Activated CD8-positive, alpha-beta memory T cell treated with anti-CD3 and anti-CD28 coated beads for 24 hours (primary cell): ENCODE measurements at regions not wholly inside any gene's neighbourhood (a gene's known extent, or its start where the extent isn't known, plus 50 kb on each side); places are given as distances from the start of the nearest gene placed in this dataset.

Source experiments
- DNase-seq: peaks from one replicate; pipeline ENCODE4 v3.0.0-alpha.2; 2020

DNA sequence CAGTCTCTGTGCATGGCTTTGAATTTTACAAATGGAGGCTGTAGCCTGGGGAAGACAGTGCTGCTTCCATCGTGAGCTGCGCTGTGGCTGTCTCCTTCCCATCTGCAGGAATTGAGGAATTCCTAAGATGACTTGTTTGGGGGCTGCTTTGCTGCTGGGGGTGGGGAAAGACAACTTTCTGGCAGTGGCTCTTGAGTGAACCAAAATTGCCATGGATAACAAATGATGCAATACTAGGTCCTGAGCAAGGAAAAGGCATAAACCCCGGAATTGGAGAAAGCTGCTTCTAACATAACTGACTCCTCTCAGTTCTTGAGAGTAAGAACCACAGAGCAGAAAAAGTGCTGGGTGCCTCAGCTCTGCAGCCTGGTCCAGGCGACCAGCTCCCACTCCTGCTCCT lies 245.0 kb upstream of the RPL38 start:
- no peak for DNase-seq

DNA sequence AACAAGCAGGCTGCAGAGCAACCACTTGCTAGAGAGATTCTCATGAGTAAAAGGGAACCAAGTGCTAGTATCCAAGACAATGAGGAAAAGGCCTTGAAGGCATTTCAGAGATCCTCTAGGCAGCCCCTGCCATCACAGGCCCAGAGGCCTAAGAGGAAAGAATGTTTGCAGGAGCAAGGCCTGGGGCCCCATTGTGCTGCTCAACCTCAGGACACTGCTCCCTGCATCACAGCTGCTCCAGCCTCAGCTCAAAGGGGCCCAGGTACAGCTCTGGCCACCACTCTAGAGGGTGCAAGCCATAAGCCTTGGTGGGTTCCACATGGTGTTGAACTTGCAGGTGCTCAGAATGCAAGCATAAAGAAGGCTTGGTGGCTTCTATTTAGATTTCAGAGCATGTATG lies 243.0 kb upstream of the RPL38 start:
- DNase-seq: no peak

DNA sequence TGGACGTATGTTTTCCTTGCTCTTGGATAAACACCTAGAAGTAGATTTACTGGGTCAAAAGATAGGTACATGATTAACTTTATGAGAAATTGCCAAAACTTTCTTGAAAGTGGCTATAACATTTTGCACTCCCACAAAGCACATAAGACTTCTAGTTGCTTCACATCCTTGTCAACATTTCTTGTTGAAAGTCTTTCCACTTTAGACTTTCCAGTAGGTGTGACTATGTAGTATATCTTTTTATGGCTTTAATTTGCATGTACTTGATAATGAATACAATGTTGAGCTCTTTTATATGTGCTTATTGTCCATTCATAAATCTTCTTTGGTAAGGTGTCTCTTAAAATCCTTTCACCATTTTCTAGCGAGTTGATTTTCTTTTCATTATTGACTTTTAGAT lies 241.2 kb upstream of the RPL38 start:
- DNase-seq: no peak

DNA sequence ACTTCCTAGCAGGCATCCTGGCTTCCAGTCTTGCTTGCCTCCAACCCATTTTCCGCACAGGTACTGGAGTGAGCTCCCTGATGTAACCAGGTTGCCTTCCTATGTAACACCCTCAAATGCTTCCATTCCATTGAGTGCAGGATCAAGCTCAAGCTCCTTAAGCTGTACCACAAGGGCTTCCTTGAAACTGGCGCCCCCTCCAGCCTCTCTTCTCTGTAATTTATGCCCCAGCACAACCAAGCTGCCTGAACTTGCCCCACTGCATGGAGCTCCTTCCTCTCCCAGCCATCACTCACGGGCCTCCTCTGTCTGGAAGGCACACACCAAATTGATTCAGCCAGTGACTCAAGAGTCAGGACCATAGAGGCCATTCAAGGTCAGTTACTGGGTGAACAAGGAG lies 234.8 kb upstream of the RPL38 start:
- no peak for DNase-seq

DNA sequence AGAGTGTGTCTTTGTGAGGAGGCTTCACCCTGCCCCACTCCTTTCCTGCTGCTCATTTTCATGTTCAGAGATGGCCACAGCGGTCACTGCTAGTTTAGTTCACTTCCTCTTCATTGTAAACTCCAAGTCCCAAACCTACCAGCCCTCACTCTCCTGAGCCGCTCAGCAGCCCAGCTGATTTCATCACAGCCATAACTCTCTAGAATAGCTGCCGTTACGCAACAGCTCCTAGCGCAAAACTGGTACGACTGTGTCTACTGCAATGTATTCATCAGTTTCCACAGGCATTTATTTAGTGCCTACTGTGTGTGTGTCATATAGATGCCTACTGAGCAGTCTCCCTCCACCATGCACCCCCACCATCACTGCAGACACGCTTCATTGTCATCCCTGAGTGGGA lies 233.5 kb upstream of the RPL38 start:
- no peak for DNase-seq

DNA sequence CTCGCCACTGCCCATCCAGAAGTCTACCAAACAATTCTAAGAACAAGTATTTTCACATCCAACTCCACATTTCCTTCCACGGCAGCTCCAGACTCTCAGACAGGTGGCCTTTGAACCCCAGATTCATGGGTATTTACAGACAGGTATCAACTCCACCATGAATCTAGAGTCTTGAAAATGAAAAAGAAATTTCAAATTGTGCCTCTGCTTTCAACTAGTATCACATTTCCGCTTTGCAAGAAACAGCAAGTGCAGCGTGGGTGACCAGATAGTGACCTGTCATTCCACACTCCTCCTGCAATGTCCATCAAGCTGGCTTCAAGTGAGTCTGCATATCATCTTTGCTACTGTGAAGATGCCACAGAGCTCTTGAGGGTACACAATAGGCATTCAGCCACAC lies 232.4 kb upstream of the RPL38 start:
- no peak for DNase-seq

DNA sequence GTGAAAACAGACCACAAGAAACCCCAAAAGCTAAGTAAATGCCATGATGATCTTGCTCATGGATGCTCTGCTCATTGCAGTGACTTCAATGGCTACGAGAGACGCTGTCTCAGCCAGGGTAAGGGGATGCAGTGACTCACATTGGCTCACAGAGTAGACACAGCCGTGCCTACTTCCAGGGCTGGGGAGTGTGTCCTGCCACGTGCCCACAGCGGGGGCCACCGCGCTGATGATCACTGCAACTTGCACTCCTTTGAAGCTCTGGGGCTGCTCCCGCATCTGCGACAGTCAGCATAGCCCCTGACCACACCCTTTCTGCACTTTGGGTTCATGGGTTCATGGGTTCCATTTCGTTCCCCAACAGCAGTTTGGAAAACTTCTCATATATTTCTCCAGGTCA lies 231.4 kb upstream of the RPL38 start:
- DNase-seq: no peak

DNA sequence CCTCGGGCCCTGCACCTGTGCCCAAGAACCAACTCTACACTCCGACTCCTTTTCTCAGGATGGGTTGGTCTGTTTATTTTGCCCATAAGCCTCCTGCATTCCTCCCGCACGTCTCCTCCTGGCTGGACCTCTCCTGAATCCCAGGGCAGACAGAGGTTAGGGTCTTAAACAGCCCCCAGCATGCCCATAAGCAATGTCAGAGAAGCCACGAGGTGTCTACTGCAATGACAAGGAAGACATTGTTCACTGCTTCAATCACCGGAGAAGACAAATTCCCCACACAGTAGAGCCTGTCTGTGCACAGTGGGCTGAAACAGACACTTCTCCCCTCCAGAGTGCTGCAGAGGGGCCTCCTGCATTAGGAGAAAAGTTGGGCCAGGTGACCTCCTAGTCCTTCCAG lies 230.6 kb upstream of the RPL38 start:
- no peak for DNase-seq

DNA sequence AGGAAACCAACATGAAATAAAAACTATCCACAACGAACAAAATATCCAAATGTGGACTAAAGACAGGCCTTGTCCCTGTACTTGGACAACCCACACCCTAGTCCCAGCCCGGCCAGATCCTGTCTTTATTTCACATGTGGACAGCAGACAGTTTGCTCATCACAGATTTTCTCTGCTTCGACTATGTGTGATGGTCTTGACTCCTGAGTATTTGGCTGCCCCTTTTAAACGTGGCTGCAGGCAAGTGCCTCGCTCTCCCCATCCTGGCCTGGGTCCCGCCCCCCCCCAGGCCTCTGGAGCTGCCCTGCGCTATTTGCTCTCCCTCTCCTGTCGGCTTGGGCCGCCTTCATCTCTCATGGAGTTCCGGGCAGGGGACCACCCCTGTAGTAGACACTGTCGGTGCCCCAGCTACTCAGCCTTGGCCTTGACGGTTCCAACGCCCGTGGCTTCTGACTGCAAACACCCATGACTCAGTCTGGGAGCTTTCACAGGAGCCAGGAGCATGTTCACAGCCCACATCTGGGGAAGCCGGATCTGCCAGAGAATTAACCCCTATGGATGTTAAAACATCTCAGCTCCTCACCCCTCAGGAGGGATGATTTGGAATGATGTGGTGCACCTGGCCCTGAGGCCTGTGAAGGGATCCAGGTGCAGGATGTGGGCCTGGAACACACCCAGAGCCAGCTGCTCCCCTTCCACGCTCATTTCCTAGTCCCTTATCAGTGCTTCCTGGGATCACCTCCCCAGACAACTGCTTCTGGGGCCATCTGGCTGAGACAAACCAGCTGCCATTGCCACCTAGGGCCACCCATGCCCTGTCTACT lies 229.7 kb upstream of the RPL38 start:
- DNase-seq: no peak

DNA sequence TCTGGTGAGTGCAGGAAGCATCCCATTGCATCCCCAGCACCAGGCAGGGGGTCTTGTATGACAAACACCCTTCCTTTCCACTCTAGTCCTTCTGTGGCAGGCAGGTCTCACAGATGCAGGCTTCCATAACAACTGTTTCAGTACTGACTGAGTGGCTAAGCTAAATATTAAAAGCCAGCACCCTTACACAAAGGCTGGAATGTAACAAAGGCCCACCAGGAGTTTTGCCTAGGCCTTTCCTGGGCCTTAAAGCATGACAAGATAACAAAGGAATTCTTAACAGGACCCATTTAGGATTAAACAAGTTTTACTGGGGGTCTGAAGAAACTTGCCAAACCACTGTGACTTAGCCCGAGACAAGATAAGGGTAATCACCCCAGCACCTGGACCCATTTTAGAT lies 228.9 kb upstream of the RPL38 start:
- DNase-seq: no peak

DNA sequence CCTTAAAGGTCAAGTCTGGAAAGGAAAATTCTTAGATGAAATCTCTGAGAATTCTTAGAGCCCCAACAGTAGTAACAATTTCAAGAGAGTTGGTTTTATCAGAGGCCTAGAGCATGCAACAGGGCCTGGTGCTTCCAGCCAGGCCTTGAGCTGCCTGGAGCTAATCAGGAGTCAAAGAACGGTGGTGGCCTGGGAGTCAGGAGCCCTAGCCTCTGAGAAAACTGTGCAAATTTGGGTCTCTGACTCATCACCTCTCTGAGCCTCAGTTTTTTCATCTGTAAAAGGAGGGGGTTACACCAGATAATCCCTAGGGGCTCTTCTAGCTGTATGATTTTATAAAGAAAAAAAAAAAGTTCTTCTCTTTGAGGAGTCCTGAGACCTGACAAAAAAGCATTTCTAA lies 227.3 kb upstream of the RPL38 start:
- DNase-seq: no peak

DNA sequence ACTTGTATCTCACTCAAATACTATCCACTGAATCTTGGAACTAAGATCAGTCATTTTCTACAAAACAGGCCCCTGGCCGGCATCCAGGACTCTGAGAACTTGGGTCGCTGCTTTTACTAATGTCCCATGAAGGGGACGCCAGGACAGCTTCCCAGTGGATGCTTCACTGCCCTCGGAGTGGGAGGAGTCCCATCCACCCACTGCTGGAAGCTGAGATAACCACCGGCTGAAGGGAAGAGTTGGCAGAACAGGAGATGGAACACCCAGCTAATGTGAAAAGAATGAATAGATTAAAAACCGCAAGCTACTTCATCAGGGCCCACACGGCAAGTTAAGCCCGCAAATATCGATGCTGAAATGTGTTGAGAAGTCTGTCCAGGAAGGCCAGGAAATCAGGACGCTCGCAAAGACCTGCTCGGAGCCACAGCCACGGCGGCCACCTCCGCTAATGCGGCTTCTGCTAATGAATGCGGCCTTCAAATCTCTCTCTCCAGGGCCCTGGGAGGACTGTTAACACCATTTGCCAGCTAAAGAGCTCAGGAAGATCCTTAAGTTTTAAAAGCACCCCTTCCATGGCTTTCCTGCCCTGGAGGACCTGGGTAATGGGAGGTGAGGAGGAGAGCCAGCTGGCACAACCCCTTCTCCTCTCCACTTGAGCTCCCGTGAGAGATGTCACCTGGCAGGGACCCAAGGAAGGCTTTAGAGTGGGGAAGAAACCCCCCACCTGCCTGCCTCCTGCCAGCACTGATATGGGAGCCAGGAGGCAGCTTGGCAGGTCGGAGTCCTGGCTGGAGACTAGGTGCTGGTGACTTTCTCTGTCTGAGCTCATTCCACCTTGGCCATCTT lies 226.6 kb upstream of the RPL38 start:
- no peak for DNase-seq

DNA sequence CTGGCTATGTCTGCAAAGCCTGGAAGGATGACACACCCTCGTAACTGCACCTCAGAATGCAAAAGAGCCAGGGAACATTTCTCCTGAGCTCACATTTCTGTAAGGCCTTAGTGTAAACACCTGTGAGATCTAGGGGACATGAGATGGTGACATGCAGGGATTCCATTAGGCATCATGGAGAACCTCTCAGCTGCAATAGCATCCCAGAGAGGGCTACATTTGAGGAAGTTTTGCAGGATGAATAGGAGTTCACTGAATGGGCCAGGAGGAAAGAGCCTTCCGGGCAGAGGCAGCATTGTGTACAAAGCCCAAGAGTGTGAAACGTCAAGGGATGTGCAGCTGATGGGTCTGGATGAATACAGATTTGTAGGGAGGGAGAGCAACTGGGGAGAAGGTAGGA lies 223.0 kb upstream of the RPL38 start:
- no peak for DNase-seq

DNA sequence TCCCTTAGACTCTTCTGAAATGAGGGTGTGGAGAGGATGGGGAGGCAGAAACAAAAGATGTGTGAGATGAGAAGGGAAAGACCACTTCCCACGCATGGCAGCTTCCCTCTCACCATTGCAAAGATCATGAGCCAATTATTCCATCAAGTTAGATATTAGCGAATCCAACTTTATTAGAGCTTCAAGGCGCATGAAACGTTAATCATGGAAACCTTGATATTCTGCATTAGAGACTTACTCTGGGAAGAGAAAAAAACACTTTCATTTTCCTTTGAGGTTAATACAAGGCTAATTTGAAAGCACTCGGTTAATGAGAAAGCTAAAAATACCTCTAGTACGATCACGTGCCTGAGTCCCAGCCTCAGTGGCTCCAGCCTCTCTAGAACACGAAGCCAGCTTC lies 220.6 kb upstream of the RPL38 start:
- no peak for DNase-seq

DNA sequence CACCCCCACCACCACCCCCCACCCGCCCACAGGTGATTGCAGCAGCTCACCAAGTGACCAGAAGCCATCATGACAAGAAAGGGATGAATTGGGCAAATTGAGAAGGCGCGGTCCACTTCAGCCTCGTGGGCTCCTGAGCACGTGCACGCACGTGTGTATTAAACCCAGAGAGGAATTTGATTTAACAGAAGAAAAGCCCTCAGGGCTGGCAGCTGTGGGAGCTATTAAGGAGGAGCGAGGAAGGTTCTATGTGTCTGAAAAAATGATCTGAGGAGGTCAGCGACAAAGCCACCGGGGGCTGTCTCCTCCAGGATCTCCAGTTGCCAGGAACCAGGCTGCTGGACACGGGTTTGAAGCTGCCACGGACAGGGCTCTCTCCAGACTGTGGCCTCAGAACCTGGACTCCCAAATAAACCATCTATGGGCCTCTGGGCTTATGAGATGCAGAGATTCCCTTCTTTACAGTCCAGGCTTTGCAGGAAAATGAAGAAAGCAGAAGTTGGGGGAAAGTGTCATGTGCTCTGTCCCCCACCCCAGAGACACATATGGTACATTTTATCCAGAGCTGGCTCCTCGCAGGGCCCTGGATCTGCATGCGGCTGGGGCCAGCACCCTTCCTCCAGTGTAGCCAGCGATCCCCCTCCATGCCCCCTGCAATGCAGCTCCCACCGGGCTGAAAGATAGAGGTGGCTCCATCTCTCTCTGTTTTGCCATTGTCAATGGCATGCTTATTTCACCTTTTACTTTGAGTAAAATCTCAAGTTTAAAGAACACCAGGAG lies 219.7 kb upstream of the RPL38 start:
- DNase-seq: no peak

DNA sequence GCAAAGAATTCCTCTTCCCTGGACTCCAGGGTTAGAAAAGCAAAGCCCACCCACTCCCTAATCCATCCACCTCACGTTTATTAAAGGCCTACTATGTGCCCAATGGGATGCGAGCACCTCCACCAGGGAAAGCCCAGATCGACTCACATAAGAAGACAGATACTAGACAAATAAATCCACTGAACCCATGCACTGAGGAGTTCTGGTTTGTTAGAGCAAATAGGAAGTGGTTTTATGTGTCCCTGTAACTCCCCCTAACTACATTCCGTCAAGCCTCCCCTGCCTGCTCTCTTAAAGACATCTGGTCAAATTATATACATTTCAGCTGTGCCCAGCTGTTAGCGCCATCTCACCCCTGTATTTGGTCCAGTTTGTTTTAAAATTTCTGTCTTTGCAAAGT lies 218.5 kb upstream of the RPL38 start:
- no peak for DNase-seq

DNA sequence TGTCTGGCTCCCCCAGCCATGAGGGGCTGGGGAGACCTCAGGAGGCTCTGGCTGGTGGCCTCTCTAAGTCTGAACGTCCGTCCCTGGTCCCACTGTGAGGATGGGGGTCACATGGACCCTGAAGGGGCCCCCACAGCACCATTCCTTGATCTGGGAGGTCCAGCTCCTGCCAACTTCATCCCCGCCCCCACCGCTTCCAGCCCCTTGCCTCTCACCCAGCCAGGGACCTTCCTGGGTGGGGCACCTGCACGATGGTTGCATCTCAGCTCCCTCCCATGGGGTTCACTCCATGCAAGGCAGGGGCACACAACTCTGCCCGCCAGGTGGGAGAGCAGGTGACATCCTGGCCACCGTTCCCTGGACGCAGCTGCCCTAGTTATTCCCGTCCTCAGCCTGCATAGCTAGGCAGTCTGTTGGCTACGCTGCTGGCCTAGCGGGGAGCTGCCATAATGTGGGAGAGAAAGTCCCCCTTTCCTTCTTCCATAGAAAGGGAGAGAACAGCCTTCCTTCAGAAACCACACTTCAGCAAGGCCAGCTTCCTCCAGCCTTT lies 217.9 kb upstream of the RPL38 start:
- no peak for DNase-seq

DNA sequence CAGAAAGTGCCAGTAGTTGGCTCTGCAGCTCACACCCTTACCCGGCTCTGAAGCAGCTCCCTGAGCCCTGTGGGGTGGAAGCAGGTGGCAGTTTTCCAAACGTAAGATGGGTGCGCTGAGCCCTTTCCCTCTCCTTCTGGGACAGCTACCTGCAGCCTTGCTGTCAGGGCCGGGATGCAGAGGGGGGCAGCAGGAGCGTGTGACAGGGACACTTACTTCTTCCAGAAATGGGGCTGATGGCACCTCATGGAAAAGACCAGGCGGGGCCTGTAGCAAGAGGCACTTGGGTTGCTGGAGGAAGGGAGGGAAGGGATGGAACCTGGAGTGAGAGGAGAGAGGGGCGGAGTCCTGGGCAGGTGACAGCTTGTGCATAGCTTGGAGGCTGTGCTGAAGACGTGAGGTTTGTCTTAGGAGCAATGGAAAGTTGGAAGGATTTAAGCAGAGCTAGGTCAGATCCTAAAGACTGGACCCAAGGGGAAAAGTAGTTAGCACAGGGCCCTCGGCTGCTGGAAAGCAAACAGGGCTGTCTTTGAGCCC lies 216.8 kb upstream of the RPL38 start:
- DNase-seq: no peak

DNA sequence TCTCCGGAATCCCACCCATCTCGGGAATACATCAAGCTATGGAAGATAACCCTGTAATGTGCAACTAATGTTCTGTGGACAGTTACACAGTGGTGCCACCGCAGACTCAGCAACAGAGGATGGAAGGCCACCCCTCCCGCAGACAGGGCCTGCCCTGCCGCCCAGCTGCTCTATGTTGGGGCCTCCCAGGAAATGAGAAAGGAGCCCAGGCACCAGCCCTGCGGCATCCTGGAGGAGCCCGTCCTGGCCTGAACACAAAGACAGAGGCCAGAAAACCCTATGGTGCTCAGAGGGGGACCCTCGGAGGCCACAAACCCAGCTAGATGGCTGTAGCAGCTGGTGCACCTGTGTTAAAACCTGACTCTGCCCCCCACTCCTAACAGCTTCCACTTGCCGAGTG lies 216.1 kb upstream of the RPL38 start:
- DNase-seq: no peak

DNA sequence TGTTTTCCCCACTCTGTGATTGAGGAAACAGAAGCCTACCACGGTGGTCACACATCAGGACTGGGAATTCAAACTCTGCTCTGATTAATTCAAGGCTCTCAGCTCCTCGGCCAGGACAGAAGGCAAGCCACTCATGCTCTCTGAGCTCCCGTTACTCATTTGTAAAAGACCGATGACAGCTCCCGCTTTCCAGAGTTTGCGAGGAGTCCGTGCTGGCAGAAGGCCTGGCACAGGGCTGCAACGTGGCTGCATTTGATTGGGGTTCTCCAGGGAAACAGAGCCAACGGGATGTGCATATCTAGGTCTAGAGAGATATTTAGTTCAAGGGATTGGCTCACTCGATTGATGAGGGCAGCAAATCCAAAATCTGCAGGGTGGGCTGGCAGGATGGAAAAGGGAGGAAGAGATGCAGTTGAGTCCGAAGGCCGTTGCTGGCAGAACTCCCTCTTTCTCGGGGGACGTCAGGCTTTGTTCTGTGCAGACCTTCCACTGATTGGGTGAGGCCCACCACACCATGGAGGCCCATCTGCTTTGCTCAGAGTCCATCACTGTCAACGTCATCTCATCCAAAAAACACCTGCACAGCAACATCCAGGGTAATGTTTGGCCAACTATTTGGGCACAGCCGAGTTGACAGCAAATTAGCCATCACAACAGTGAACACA lies 215.5 kb upstream of the RPL38 start:
- DNase-seq: no peak

DNA sequence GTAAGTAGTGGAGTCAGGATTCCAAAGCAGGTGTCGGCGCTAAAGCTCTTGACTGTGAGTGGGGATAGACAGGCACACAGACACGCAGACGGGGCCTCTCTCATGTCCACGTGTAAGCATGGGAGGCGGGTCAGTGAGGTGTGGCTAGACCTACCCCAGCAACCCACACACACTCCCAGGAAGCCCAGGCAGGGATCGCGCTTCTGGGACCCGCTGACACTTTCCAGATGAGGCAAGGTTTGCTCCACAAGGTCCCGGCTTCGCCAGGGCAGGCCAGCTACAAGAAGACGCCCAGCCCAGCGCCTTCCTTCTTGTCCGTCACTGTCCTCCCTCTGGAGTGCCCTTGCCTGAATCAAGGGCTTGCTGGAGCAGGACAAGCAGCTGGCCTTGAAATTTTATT lies 213.8 kb upstream of the RPL38 start:
- DNase-seq: no peak

DNA sequence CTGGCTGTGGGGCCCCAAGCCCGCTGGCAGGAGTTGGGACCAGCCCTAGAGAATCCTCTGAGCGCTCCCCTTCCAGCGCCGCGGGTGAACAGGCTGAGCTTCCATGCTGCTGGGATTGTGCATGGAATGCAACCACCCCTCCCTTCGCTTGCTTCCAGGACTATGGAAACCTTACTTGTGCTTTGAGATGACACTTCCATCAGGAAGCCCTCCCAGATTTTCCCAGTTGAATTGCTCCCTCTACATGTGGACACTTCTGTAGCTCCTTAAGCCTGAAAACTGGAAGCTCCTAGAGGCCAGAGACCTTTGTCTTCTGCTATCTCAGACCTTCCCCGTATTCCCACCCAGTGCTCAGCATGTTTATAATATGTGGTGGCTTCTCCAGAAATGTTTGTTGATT lies 213.2 kb upstream of the RPL38 start:
- DNase-seq: no peak

DNA sequence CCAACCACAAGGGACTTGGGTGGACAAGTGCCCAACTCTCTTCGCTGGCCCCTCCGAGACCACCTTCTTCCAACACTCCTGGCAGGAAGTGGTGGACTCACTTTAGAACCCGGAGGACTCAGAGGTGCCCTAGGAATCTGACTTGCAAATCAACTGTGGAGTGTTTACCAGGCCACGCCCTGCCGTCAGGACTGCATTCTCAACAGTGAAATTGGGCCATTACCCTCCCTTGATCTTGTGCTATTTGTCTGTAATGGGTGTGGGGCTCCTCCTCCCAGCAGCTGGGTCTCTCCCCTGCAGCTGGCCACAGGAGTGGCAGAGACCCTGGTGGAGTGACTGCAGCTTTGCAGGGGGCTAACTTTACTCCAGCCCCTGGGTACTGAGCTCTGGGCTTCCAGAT lies 212.2 kb upstream of the RPL38 start:
- DNase-seq: no peak
